PFSK-1 (cell line): ENCODE measurements at regions not wholly inside any gene's neighbourhood (a gene's known extent, or its start where the extent isn't known, plus 50 kb on each side); places are given as distances from the start of the nearest gene placed in this dataset.

Source experiments
- POLR2AphosphoS5 ChIP-seq: IDR thresholded peaks from 2 replicates; pipeline ENCODE4 v1.6.1; 2012; ENCODE audit warnings: low read depth, mild to moderate bottlenecking, control low read depth, low read length, moderate library complexity
- SIN3A ChIP-seq: IDR thresholded peaks from 2 replicates; pipeline ENCODE4 v1.6.1; 2012; ENCODE audit warnings: mild to moderate bottlenecking, low read length, moderate library complexity, borderline replicate concordance; ENCODE audit not compliant: insufficient read depth
- TAF1 ChIP-seq: IDR thresholded peaks from 2 replicates; pipeline ENCODE4 v1.6.1; 2012; ENCODE audit warnings: low read length, control low read depth, borderline replicate concordance; ENCODE audit not compliant: insufficient read depth

DNA sequence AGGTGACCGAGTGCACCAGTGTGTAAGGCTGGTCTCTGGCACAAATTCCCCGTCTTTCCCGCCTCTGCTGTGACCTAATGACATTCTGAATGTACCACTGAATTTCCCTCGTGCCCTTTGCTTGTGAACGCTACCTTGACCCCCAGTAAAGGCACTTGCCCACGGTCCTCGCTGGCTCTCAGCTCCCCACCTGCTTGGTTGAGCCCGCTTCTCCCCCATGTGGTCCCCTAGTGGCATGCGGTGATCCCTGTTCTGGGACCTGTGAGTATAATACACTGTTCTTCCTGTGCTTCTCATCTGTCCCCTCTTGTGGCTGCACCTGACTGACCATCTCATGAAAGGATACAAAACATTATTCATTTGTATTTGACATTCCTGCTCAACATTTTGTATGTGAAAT lies 495.7 kb downstream of the INHBA start:
- no peak for TF ChIP-seq TAF1
- TF ChIP-seq POLR2AphosphoS5: no peak
- TF ChIP-seq SIN3A: no peak
